Neural progenitor cell (in vitro differentiated cells): ENCODE measurements at regions not wholly inside any gene's neighbourhood (a gene's known extent, or its start where the extent isn't known, plus 50 kb on each side); places are given as distances from the start of the nearest gene placed in this dataset.

Experiments
- DNase-seq: peaks from one replicate; pipeline ENCODE4 v3.0.0-alpha.2; 2016; ENCODE audit warnings: low spot score
- H2AFZ ChIP-seq: fragments of 200-600 bp; sonication (generic); replicated peaks from 2 replicates; pipeline ENCODE4 v1.6.1; 2016; ENCODE audit warnings: antibody characterized with exemption
- H3F3A ChIP-seq: fragments of 200-600 bp; sonication (generic); 2 replicates; pipeline ENCODE4 v1.6.1; 2016; ENCODE audit warnings: antibody characterized with exemption, low read depth
- H3K27ac ChIP-seq: fragments of 200-600 bp; sonication (generic); 2 replicates; pipeline ENCODE4 v1.5.1; 2016; ENCODE audit warnings: mild to moderate bottlenecking
- H3K27me3 ChIP-seq: fragments of 200-600 bp; sonication (generic); 2 replicates; pipeline ENCODE4 v1.6.1; 2016; ENCODE audit warnings: mild to moderate bottlenecking, moderate library complexity
- H3K36me3 ChIP-seq: fragments of 200-600 bp; sonication (generic); 2 replicates; pipeline ENCODE4 v1.5.1; 2016
- H3K4me1 ChIP-seq: fragments of 200-600 bp; sonication (generic); 2 replicates; pipeline ENCODE4 v1.6.1; 2016; ENCODE audit warnings: mixed run types
- H3K4me2 ChIP-seq: fragments of 200-600 bp; sonication (generic); 2 replicates; pipeline ENCODE4 v1.6.1; 2016
- H3K4me3 ChIP-seq: fragments of 200-600 bp; sonication (generic); 2 replicates; pipeline ENCODE4 v1.5.1; 2016
- H3K79me2 ChIP-seq: fragments of 200-600 bp; sonication (generic); 2 replicates; pipeline ENCODE4 v1.6.1; 2016; ENCODE audit warnings: low read depth
- H3K9ac ChIP-seq: fragments of 200-600 bp; sonication (generic); 2 replicates; pipeline ENCODE4 v1.6.1; 2016
- H3K9me3 ChIP-seq: fragments of 200-600 bp; sonication (generic); 2 replicates; pipeline ENCODE4 v1.5.1; 2016; ENCODE audit warnings: low read depth
- H4K20me1 ChIP-seq: fragments of 200-600 bp; sonication (generic); 2 replicates; pipeline ENCODE4 v1.6.1; 2016; ENCODE audit warnings: low read depth
- H3K27ac Mint-ChIP-seq: 3 replicates; pipeline ENCODE4 v1.8.0; 2021; ENCODE audit warnings: mixed read lengths
- H3K27me3 Mint-ChIP-seq: 2 replicates; pipeline ENCODE4 v1.8.0; 2022; ENCODE audit warnings: low read depth, mild to moderate bottlenecking, inconsistent platforms, moderate library complexity, mixed read lengths; ENCODE audit not compliant: insufficient read depth
- H3K36me3 Mint-ChIP-seq: 3 replicates; pipeline ENCODE4 v1.8.0; 2021; ENCODE audit warnings: mixed read lengths
- H3K4me1 Mint-ChIP-seq: 3 replicates; pipeline ENCODE4 v1.8.0; 2021; ENCODE audit warnings: mixed read lengths
- H3K4me3 Mint-ChIP-seq: 3 replicates; pipeline ENCODE4 v1.8.0; 2021; ENCODE audit warnings: mild to moderate bottlenecking, moderate library complexity, mixed read lengths
- H3K9me3 Mint-ChIP-seq: 3 replicates; pipeline ENCODE4 v1.8.0; 2020; ENCODE audit warnings: mixed read lengths
- CTCF ChIP-seq: fragments of 200-600 bp; sonication (generic); IDR thresholded peaks from 2 replicates; pipeline ENCODE4 v1.5.1; 2017; ENCODE audit warnings: antibody characterized with exemption, mild to moderate bottlenecking
- EZH2 ChIP-seq: fragments of 200-600 bp; sonication (generic); IDR thresholded peaks from 2 replicates; pipeline ENCODE4 v1.6.1; 2017; ENCODE audit warnings: antibody characterized with exemption, mild to moderate bottlenecking, moderate library complexity
- EZH2phosphoT487 ChIP-seq: fragments of 200-600 bp; sonication (generic); IDR thresholded peaks from 2 replicates; pipeline ENCODE4 v1.6.1; 2017; ENCODE audit warnings: antibody characterized with exemption

- Histone ChIP-seq H3K4me2 (no peak overlapping the region), H3K27ac (no peak overlapping the region), H3K9ac (no peak overlapping the region), H3K27me3 (no peaks in the 10 kb centered on the region), H4K20me1 (no peaks in the 10 kb centered on the region), H2AFZ (no peak overlapping the region), H3K4me3 (no peak overlapping the region), H3F3A (no peaks in the 10 kb centered on the region), H3K4me1 (no peaks in the 10 kb centered on the region), H3K36me3 (no peaks in the 10 kb centered on the region), H3K9me3 (no peaks in the 10 kb centered on the region), H3K79me2 (no peaks in the 10 kb centered on the region)
- TF ChIP-seq EZH2phosphoT487 (no peak), EZH2 (no peak), CTCF (no peak)
- Mint-ChIP-seq H3K36me3 (no peaks in the 10 kb centered on the region), H3K9me3 (no peaks in the 10 kb centered on the region), H3K27ac (no peak overlapping the region), H3K27me3 (no peaks in the 10 kb centered on the region), H3K4me3 (no peak overlapping the region), H3K4me1 (no peaks in the 10 kb centered on the region)
- DNase-seq, result no peak
These were observed 1526.2 kb upstream of the IGFBP7 start for GRCh38 chr4:58636381-58636780.

- TF ChIP-seq EZH2, result no peak
- TF ChIP-seq CTCF, result no peak
- TF ChIP-seq EZH2phosphoT487, result no peak
- no peaks in the 10 kb centered on the region for H4K20me1 ChIP-seq
- H3K4me1 Mint-ChIP-seq, result no peaks in the 10 kb centered on the region
These were observed 1507.0 kb upstream of the IGFBP7 start for GRCh38 chr4:58617226-58617625.

GRCh38 chr4:58611012-58611411 is 1500.8 kb upstream of the IGFBP7 start:
- Mint-ChIP-seq H3K4me1 (no peaks in the 10 kb centered on the region), H3K36me3 (no peaks in the 10 kb centered on the region), H3K9me3 (no peaks in the 10 kb centered on the region), H3K27ac (no peak overlapping the region), H3K27me3 (no peaks in the 10 kb centered on the region), H3K4me3 (no peak overlapping the region)
- H3K36me3 ChIP-seq, result no peaks in the 10 kb centered on the region
- no peaks in the 10 kb centered on the region for H3K9me3 ChIP-seq
- H3K4me3 ChIP-seq, result no peak overlapping the region
- H4K20me1 ChIP-seq, result no peaks in the 10 kb centered on the region
- H3K4me1 ChIP-seq, result no peaks in the 10 kb centered on the region
- H3F3A ChIP-seq, result no peaks in the 10 kb centered on the region
- H3K79me2 ChIP-seq, result no peaks in the 10 kb centered on the region
- no peak overlapping the region for H2AFZ ChIP-seq
- no peak for TF ChIP-seq EZH2
- no peak for TF ChIP-seq EZH2phosphoT487
- TF ChIP-seq CTCF, result no peak
- DNase-seq, result no peak
- no peak overlapping the region for H3K4me2 ChIP-seq
- H3K27ac ChIP-seq, result no peak overlapping the region
- no peaks in the 10 kb centered on the region for H3K27me3 ChIP-seq
- no peak overlapping the region for H3K9ac ChIP-seq

More at GRCh38 chr4:58617226-58617625, 1507.0 kb upstream of the IGFBP7 start:
- Histone ChIP-seq H3K36me3 (no peaks in the 10 kb centered on the region), H3K4me1 (no peaks in the 10 kb centered on the region), H3K79me2 (no peaks in the 10 kb centered on the region), H2AFZ (no peak overlapping the region), H3K27me3 (no peaks in the 10 kb centered on the region), H3K9me3 (no peaks in the 10 kb centered on the region), H3K27ac (no peak overlapping the region), H3K4me2 (no peak overlapping the region), H3K4me3 (no peak overlapping the region), H3F3A (no peaks in the 10 kb centered on the region), H3K9ac (no peak overlapping the region)
- H3K4me3 Mint-ChIP-seq, result no peak overlapping the region
- peaks cover 3% of the 10 kb centered on the region for H3K27me3 Mint-ChIP-seq
- H3K9me3 Mint-ChIP-seq, result peaks cover 4% of the 10 kb centered on the region
- no peak for DNase-seq
- no peak overlapping the region for H3K27ac Mint-ChIP-seq
- H3K36me3 Mint-ChIP-seq, result no peaks in the 10 kb centered on the region

- H3K36me3 ChIP-seq, result no peaks in the 10 kb centered on the region
- H3K79me2 ChIP-seq, result no peaks in the 10 kb centered on the region
- H3K9me3 ChIP-seq, result no peaks in the 10 kb centered on the region
- no peak overlapping the region for H3K4me3 ChIP-seq
- Mint-ChIP-seq H3K36me3 (no peaks in the 10 kb centered on the region), H3K4me3 (no peak overlapping the region), H3K4me1 (no peaks in the 10 kb centered on the region), H3K27me3 (no peaks in the 10 kb centered on the region), H3K27ac (no peak overlapping the region), H3K9me3 (no peaks in the 10 kb centered on the region)
- H3K4me2 ChIP-seq, result no peak overlapping the region
- no peak overlapping the region for H3K27ac ChIP-seq
- H3K9ac ChIP-seq, result no peak overlapping the region
- H3K27me3 ChIP-seq, result no peaks in the 10 kb centered on the region
- no peak overlapping the region for H2AFZ ChIP-seq
- no peak for DNase-seq
- H3K4me1 ChIP-seq, result no peaks in the 10 kb centered on the region
- H3F3A ChIP-seq, result no peaks in the 10 kb centered on the region
- no peak for TF ChIP-seq EZH2phosphoT487
- no peak for TF ChIP-seq CTCF
- no peak for TF ChIP-seq EZH2
- H4K20me1 ChIP-seq, result no peaks in the 10 kb centered on the region
These were observed 1496.1 kb upstream of the IGFBP7 start for GRCh38 chr4:58606303-58606702.
